Activated CD4-positive, alpha-beta T cell treated with anti-CD3 and anti-CD28 coated beads, Interleukin-2, amount 50 U/mL, for 16 hours (primary cell): ENCODE measurements at regions not wholly inside any gene's neighbourhood (a gene's known extent, or its start where the extent isn't known, plus 50 kb on each side); places are given as distances from the start of the nearest gene placed in this dataset.

Source experiments
- DNase-seq: peaks from one replicate; pipeline ENCODE4 v3.0.0-alpha.2; 2020

DNA sequence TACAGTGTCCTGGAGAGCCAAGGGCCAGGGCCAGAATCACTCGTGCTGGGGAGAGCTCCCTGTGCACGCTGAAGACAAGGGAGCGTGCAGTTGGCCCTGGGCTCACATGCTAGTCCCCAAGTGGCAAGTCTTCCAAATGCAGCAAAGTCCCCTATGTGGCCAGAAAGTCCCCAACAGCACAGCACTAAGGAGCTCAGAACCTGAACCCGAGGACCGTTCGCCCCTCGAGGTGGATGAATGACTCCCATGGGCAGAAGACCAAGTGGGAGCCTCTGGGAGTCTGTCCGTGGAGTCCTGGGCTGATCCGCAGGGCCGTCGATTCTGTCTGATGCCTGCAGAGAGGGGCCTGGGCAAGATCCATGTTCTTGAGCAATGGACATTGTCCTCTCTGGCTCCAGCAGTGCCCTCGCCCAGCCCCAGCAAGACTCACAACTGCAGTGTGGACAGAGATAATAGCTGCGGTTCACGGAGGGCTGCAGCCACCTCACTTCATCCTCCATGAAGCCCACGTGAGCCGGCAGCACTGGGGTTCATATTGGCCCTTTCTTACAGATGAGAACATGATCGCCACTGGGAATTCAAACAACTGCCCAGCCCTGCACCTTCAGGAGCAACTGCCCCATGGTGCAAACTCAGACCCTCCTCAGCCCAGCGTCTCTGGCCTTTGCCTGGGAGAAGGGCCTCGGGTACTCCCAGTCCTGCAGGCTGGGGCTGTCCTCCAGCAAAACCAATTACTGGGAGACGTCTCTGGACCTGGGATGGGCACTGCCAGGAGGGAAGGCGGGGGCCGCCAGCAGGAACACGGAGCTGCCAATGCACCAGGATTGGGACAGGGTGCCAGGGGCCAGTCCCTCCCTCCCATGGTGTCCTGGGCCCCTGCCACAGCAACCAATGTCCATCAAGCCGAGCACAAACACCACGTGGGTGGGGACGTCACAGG lies 243.7 kb downstream of the NPHP4 start:
- DNase-seq = no peak

DNA sequence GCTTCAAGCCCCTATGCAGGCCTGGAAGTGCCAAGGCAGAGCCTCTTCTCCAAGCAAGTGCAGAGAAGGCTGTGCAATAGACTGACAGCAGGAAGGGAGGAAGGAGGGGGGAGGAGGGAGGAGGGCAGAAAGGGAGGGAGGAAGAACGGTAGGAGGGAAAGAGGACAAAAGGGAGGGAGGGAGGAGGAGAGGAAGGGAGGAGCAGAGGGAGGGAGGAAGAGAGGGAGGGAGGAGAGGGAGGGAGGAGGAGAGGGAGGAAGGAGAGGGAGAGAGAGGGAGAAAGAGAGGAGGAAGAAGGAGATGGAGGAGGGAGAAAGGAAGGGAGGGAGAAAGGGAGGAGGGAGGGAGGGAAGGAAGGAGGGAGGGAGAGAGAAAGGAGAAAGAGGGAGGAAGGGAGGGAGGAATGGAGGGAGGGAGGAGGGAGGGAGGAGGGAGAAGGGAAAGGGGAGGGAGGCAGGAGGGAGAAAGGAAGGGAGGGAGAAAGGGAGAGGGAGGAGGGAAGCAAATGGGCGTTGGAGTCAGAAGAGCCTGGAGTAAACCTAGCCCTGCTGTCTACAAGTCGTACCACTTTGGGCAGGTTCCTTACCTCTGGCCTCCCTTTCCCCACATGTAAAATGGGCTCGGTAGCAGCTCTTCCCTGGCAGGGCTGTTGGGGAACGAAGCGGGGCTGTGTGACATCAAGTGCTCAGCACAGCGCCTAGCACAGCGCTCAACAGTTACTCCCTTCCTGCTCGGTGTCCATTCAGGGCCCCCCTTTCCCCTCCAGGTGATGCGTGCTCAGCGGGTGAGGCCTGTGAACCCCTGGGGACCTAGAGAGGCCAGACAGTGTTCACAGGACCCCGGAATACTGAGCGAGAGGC lies 244.6 kb downstream of the NPHP4 start:
- DNase-seq = no peak

DNA sequence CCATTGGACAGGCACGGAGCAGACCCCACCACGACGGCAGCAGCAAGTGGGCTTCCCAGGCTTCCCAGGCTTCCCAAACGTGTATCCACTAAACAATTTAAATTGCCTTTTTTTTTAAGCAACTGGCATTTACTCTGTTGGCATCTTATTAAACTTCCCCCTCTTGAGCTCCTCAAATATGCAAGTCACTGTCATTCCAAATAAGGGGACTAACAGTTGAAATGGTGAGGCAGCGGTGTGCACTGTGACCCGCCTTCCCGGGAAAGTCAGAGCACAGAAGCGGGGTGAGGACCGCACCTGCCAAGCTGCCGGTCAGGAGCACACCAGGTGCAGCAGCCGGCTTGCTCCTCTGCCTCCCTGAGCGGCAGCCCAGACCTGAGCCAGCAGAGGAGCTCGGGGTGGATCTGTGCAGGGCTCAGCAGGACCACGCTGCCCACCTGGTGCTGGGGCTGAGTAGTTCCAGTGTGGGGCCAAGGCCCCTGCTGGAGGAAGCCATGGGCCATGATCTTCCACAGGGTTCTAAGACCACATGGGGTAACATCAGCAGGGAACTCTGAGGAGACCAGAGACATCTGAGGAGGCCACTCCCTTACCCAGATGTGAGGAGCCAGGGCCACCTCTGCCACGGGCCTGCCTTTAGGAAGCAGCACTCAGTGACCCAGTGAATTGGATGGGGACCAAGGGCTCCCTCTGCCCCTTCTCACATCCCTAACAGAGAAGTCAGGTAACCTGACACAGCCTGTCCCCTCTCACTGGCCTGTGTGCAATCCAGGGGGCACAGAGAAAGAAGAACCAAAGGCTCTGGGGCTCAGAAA lies 245.4 kb downstream of the NPHP4 start:
- no peak for DNase-seq

DNA sequence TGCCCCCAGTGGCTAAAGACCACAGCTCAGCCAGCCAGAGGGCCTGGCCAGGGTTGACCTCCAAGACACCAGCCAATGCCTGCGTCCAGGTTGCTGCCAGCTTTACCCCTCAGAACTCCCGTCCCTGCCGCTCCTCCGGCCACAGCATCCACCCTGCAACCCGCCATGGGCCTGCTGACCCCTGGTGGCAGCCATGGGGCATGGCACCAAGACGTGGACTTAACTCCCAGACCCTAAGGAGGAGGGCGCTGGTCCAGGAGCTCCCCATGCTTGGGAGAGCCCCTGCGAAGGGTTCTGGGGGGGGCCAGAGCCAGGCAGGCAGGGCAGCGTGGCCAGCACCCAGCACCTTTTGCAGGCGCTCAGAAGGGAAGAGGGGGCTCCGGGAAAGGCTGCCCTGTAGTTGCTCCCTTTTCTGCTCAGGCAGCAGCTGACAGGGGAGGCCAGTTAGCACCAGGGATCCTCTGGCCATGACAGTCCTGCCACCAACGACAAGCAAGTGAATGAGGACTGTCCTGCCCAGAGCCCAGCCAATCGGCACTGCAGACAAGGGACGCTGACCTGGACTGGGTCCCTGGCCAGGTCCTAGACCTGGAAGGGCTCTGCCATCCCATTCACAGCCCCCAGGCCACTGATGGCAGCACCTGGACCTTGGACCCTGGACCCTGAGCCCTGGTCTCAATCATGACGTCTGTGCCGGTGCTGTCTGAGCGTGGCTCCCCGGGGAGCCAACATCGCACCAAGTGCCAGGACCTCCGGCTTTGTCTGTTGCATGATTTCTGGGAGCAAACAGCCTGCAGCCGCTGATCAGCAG lies 246.2 kb downstream of the NPHP4 start:
- DNase-seq = peak; percentile 62

DNA sequence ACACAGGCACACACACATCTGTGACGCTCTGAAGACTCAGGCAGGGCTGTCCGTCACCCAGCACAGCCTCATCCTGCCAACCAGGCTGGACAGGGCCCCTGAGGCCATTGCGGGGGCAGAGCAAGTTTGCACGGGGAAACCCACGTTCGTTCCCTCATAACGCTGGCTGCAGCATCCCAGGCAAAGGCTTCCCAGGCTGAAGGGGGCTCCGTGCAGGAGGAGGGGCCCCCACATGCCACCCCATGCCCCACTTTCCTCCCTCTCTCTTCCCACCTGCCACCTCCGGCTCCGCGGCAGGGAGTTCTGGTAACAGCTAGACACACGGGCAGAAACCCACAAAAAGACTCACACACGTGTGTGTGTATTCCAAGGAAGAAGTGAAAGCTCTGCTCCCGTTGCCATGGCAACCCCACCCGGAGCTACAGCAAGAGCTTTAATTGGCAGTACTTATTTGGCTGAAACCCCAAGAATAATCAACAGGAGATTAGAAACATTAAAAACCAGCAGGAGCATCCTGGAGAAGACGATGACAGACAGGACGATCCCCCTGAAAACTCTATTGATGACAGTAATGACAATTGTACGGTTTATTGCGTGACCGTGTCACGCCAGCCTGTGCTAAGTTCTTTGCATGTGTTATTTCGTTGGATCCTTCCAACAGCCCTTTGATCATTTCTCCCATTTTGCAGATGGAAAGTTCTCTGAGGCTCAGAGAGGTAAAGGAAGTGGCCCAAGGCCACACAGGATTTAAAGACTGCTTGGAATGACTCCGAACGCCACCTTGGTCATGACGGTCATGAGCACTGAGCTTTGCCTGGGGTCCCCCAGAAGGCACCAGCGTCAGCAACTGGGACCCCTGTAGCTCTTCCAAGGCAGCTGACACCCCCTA lies 247.1 kb downstream of the NPHP4 start:
- DNase-seq = no peak

DNA sequence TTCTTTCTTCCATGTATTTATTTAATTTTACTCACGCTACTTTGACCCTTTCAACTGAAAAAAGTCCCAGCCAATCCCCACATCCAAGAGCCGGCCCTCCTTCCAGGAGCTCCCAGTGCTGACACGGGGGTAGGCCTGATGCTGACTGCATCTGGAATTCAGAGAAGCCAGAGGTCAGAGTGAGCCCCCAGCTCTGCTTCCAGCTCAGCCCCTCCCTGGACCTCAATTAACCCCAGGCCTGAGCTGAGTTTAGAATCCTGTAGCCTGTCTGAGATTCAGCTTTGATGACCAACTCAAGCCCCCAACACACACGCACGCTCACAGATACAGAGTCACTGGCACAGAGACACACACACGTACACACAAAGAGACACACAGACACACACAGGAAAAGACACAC lies 247.9 kb downstream of the NPHP4 start:
- DNase-seq = no peak

DNA sequence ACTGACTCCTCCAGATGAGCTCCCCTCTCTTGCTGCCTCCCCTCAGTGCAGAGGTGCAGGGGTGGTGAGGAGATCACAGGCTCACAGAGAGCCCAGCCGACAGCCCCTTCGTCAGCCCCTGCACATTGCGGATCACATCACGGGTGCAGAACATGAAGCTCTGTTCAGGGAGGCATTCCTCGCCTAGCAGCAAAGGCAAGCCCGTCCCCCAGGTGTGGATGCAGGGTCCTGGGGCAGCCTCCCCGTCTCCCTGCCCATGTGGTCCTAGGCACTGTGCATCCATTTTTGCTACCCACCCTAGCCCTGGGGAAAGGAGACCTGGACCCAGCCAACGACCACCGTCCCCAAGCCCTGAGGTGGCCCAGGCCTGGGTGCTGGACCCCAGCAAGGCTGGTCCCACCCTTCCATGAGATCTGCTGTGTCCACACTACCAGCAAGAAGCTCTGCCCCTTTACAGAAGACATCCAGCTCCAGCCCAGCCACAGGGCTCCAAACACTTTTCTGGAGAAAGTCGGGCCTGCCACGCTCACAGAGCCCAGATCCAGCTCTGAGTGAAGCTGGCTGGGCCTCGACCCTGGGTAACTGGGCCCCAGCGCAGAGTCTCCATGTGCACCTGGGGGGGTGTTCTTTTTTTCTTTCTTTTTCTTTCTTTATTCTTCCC lies 248.7 kb downstream of the NPHP4 start:
- no peak for DNase-seq

DNA sequence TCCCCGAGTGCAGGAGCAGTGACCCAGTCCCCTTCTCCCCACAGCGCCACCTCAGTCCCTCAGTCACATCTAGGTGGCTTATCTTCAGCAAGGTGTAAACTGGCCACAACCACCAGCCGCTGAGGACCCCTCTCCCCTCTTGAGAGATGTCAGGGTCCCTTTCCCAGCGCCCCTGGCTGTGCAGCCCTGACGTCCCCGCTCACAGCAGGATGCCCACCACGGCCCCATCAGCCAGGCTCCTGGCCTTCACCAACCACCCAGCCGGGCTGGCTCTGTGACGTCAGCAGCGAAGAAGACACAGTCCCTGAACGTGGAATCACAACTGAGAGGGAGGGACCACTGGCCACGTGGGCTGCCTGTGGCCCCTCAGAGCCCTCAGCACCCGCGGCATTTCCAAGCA lies 249.4 kb downstream of the NPHP4 start:
- DNase-seq = no peak

DNA sequence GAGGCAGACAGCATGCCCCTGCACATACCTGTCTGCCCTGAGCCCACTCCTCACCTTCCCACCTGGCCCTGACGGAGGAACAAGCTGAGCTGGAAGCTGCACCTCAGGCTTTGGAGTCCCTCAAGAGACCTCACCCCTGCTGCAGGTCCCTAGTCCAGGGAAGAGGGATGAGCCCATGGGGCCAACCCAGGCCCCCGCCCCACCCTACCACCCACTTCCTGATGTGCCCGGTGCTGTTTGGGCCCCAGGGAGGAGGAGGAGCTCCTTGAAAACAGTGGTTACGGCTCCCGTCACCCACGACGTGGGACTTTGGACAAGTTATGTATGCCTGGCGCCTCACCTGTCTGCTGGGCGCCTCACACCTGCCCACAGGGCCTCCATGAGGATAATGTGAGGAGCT lies 250.2 kb downstream of the NPHP4 start:
- no peak for DNase-seq

DNA sequence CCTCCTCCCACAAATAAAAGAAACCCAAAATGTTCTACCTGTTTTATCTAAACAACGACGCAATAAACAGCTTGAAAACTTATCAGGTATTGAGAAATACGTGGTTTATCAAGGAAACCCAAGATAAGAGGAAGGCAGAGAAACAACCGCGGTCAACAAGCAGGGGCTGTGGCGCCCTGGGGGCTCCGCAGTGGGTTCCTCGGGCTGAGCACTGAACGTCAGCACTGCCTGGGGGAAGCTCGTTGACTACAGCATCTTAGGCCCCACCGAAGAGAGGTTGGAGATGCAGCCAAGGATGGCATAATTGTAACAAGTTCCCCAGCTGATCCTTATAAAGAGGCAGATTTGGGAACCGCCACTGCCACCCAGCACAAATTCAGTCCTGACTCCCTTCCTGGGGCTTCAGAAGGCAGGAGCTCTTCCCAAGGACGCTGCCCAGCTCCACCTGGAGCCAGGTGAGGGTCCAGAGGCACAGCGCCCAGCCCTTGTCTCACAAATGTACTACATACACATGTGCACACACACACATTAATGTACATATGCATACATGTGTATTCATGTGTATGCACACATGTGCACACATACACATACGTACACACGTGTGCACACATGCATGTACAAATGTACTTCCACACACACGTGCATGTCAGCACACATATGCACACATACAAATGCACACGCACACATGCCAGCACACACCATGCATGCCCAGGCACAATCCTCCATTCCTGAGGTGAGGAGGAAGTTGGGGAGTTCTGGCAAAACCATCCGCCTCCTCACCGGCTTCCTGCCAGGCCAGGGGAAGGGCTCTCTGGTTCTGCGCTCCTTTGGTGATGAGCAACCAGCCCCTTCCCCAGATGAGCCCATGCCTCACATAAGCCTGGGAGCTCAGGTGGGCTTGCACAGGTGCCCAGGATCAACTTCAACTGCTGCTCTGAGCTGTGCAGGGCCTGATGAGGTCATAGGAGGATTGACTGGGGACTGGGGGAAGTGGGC lies 251.1 kb downstream of the NPHP4 start:
- no peak for DNase-seq

DNA sequence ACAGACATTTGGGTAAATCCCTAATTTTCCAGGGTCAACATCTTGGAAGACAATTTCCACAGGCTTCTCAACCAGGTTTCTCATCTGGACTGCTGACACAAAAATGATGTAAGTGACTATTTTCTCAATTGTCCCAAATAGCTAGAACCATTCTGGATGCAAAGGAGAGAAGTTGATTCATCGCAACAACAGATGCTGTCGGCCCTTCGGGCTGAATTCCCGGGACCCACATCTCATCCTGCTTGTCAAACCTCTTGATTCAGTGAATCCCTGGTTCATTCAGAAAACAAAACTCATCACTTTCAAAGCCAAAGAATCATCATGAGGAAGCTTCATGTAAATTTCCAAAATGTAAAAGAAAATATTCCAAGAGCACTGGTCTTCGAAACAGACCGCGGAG lies 251.8 kb downstream of the NPHP4 start:
- no peak for DNase-seq

DNA sequence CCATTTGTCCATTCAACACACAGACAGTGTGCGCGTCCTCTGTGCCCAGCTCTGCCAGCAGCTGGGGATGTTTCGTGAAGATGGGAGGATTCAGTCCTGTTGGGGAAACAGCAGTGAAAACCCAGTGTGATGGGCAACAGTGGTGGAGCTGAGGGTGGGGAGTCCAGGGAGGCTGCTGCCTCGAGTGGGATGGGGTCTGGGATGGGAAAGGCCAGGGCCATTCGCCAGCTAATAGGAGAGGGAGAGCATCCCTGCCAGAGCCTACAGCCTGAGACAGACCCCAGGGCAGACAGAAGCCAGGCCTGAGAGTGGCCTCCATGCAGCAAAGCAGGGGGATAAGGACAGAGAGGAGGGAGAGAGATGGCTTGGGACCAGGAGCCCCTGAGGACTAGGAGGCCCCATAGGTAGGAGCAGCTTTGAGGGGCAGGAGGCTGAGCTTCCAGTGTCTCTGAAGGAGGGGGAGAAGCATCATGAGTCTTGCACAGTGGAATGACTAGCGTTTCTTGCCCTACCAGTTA lies 252.6 kb downstream of the NPHP4 start:
- DNase-seq = no peak

DNA sequence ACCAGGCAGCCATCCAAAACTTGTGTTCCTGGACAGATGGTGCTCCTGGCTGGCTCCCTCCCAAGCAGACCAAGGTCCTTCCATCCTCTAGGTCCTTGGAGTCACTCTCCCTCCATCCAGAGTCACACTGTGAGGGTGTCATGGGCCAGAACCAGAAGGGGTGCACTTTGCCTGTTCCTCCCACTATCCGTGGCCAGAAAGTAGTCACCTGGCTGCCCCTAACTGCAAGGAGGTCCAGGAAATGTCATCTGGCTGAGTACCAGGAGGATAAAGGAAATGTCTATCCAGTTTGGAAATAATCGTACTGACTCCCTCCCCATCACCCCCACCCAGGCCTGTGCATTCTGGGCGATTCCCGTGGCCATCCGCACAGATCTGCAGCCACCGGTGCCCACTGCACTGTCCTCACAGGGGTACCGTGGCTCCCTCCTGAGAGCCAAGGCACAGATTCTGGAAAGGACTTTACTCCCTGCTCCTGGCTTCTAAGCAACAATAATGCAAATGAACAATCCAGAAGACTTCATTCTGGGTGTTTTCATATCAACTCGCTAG lies 253.2 kb downstream of the NPHP4 start:
- DNase-seq = no peak

DNA sequence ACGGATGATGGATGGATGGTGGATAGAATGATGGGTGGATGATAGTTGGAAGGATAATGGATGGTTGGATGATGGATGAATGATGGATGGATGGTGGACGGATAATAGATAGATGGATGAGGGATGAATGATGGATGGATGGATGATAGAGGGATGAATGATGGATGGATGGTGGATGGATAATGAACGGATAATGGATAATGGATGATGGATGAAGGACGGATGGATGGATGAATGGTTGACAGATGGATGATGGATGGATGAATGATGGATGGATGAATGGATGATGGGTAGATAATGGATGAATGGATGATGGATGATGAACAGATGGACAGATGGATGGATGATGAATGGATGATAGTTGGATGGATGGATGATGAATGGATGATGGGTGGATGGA lies 255.1 kb downstream of the NPHP4 start:
- DNase-seq = no peak

DNA sequence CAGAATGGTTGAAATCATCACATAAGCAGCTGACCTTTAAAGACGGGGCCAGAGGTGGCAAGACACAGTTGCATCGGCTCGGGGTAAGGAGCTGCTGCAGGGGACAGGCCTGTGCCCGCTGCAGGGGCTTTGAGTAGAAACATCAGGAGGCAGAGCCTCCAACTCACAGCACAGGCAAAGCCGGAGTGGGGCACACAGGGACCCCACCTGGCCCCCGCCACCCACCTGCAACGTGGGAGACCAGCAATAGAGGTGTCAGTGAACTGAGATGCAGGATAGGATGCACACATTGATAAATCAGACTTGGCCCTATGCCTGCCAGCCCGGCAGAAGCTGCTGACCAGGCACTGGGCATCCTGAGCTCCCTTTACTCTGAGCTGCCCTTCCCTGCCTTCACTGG lies 257.2 kb downstream of the NPHP4 start:
- no peak for DNase-seq

DNA sequence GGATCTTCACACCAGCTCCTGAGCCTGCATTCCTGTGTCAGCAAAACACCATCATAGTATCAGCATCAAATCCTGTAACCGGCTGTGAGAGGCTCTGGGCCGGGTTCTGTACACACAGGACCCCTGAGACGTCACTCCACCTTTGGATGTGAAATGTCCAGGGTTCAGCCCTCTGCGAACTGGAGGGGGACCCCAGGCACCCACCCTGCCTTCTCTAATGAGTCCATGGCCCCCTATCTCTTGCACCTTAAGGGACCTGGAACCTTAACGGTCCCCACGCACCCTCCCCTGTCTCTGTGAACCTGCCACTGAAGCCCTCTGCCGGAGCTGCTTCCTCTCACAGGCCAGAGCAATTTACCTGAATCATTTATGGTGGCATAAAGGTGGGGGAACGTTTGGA lies 257.8 kb downstream of the NPHP4 start:
- no peak for DNase-seq

DNA sequence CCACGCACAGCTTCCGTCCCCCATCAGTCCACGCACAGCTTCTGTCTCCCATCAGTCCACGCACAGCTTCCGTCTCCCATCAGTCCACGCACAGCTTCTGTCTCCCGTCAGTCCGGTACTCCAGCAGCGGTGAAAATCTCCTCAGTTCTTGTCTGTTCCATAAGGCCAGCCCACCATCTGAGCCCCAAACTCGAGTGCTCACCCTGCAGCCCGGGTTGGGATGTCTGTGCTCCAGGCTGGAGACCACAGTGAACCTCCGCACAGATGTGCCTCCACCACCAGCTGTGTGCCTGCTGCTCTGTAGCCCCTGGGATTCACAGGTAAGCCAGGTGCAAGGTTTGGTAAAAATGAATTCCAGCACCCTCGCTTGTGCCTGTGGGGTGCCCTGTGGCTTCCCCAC lies 258.6 kb downstream of the NPHP4 start:
- DNase-seq = no peak

DNA sequence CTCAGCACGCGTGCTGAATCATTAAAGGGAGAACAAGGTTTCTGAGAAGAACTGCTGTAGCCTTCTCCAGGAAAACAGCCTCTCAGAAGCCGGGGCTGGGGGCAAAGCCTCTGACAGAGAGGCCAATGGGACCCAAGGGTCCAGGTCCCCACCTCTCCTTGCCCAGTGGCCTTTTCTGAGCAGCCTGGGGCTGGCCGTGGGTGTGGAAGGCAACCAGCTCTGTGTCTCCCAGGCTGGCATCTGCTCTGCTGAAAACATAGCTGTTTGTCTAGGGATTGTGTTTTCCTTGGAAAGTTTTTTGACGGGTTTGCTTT lies 261.2 kb downstream of the NPHP4 start:
- no peak for DNase-seq
